ENCODE measurements at regions not wholly inside any gene's neighbourhood (a gene's known extent, or its start where the extent isn't known, plus 50 kb on each side); places are given as distances from the start of the nearest gene placed in this dataset.

DNA sequence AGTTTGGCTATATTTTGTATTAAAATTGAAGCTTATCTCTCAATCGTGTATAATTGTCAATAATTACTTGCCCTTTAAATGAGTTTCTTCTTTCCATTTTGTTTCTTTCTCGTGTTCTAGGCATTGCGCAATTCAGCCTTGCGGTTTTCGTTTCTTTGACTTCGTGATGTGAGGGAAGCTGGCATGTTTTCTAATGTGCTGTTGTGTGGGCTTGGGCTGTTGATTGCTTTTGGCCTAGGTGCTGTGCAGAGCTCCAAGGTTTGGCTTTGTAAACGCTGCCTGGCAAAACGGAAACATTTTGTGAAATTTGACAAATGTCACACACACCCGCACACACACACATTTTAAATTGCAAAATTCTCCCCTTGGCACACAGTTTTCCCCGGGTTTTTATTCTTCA is 242.6 kb upstream of the TCF4 start:
- DNase-seq, result no peak

DNA sequence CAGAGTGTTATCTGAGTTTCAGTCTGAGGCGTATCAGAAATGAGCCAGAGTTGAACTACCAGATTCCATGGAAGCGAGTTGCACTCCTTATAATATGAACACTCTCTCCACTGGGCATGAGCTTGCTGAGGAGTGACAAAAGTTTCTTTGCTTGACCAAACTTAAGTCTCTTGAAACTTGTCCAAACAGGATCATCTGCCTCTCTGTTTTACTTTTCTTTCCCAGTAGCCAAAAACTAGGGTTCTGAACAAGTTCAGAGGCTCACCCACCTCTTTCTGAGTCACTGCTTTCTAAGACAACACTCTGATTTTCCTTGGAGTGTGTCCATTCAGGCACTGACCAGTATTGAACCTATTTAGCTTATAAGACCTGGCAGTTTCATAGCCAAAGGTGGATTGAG is 233.2 kb upstream of the TCF4 start:
- no peak for DNase-seq

DNA sequence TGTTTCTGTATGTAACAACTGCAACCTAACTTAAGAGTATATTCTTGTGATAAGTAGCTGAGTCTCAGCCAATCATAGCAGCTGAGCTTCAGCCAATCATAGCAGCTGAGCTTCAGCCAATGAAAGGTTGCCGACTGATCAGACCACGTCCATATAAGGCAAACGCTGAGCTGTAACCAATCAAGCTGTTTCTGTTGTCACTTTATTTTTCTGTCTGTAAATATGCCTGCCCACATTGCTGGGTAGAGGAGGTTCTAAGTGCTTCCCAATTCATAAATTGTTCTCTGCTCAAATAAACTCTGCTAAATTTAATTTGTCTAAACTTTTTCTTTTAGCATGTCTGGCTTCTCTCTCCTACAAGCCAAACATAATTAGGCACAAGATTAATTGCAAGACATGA is 231.5 kb upstream of the TCF4 start:
- no peak for DNase-seq

DNA sequence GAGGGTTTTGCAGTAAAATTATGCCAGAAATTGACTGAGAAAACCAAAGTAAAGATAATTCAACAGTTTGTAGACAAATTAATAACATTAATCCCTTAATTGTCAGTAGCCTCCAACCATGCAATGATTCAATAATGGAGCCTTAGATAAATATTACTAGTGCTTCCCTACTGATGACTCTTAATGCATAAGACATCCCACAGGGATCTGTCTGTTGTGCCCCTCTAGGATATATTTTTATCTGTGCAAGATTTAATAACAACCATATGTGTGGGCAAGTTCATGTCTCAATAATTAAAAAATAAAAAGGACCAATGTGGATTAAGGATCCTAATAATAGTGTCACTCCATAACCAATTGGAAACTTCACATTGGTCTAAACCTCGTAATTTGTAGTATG is 230.3 kb upstream of the TCF4 start:
- DNase-seq, result no peak

DNA sequence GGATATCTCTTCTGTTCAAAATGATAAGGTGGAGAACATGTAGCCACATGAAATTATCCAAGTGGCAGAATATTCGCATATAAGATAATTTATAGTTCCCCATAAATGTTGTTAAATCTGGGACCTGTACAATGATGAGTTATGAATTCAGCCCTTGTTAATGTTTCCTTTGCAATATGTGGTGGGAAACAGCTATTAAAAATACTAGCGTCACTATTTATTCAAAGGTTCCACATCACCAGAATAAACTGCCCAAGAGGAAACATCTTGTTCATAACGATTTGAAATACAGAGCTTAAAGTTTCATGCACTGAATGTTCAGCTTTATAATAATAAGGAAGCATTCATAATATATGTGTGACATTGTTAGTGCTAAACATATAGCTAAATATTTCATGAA is 223.9 kb upstream of the TCF4 start:
- DNase-seq, result no peak

DNA sequence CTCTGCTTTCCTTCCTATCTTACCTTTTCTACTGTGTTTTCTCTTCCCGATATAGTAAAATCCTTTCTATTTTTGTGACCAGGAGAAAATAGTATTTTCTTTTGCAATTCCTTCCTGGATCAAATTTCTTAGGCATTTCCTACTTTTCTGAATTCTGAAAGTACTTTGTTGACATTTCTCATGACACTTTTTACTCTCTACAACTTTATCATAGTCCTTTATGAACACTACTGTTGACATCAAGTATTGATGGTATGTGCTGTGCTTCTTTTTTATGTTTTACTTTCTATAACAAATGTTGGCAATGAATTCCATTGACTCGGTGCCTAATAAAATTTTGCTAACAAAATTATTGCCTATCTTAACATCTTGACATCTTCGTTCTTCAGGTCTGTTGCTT is 217.7 kb upstream of the TCF4 start:
- no peak for DNase-seq

DNA sequence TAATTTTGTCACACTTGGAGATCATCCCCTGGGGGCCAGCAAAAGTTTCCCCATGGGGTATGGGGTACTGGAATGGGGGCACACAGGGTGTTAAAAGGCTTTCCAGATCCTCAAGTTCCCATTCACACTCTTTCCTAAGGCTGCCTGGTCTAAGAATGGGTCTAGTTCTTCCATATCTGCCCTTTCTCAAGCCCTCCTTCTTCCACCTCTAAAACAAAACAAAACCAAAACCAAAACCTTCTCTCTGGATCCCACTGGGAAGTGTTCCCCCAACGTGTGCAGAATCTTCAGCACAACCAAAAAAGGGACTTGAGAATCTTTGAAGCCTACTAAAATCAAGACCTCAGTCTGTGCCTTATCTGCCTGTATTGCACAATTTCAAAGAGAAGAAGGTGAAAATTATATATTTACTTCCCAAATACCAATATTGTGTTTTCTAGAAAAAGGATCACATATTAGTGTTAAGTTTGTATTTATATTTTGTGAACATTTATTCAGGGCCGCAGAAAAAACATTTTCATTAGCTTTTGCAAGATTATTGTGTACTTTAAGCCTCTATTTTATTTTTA is 207.2 kb upstream of the TCF4 start:
- DNase-seq, result no peak

DNA sequence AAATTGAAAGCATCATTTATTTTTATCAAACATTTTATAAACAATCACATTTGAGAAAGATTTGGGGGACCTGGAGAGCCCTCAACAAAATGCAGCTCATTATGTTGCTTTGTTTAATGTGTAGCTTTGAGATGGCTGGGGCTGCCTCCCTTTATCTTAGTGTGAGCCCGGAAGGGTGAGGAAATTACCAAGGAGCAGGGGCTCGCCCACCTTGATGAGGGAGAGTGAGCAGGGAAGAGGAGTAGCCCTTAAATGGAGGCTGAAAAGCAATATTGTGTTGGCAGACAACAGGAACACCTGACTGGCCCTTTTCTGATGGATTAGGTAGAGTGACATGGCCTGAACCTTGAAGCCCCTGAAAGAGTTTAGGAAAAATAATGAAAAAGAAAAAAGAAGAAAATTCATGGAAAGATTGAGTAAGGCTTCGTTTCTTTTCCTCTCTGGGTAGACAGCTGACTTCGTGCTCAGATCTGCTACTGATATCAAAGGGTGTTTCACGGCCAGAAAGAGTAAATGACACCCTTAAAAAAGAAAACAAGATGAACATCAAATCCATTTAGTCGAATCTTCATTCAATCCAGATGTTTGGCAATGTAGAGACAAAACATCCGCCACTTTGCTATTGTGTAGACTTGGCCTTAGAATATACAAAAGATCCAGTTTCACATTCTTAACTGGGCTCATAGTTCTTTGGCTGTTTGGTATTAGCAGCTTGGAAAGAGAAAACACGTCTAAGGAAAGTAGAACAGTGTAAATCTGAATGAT is 206.5 kb upstream of the TCF4 start:
- no peak for DNase-seq

DNA sequence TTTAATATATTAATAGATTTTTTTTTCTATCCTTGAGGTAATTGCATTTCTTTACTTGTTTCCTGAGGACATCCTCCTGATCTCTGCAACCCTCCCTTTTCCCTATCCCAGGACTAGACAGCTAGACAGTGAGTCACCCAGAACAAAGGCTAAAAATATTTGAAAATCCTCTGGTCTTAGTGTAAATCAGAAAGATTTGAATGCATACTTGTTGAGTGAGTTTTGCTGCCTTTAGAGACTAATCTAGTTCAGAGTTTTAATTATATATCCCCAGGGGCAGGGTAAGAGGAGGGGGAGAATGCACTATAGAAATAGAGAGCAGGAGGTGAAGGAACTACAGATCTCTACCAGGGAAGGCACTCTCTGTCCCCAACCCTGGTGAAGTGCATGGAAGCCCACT is 202.3 kb upstream of the TCF4 start:
- DNase-seq, result no peak

DNA sequence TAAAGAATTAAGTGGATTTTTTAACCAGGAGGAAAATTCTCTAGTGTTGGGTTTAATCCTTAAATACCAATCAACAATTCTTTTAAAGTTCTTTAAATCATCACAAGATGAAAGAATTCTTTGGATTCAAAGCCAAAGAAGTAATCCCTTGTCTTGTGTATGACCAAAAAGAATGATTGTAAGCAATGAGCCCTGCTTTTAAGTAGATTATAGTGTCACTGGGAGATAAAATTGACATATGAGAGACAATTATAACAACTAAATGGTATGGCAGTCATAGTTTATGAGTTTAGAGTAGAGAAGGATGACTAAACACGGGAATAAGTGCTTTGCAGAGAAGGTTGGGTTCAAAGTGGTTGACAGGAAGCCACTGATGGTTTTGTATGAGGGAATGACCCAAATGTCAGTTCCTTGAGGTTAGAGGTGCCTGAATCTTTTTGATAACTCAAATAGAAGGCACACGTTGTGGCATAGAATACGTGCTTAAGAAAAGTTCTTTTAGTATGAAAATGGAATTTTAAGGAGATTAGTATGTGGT is 199.6 kb upstream of the TCF4 start:
- DNase-seq, result no peak

DNA sequence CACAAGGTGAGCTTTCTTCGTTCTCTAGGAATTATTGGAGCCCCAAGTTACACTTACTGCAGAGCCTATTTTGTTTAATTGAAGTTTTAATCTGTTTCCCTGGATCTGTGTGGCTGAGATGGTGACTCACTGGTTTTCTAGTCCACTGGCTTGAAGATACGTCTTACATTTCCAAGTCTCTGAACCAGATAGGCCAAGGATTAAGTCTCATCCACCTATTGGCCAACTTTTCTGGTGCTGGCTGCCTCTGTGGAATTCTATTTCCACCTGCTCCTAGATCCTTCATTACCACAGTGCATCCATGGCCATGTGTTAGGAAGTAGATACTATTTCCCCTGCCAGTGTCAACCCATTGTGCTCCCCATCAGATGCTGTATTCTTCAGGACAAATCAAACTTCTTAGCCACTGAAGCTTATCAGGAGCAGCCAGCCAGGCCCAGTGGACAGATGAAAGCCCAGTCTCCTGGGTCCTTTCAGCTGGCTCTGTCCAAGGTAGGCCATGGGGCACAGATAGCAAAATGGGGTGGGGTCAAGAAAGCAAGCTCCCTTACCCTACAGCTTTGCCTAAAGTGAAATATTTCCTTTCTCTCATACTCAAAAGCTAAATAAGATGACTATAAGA is 198.8 kb upstream of the TCF4 start:
- DNase-seq, result no peak

DNA sequence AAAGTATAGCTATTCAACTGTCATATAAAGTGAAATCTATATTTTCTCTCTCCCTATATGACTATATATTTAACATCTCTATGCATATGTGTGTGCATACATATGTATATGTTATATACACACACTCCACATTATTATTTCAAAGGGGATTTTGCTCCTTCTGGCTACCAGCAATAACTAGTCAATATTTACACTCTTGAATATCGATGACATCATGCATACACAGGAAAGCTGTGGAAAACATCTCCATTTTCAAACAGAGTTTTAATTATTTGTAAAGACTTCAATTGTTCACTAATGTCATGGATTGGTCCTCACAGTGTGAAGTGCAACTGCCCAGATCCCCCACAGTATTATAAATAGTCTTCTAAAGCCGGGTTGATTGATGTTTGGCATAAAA is 195.9 kb upstream of the TCF4 start:
- no peak for DNase-seq

DNA sequence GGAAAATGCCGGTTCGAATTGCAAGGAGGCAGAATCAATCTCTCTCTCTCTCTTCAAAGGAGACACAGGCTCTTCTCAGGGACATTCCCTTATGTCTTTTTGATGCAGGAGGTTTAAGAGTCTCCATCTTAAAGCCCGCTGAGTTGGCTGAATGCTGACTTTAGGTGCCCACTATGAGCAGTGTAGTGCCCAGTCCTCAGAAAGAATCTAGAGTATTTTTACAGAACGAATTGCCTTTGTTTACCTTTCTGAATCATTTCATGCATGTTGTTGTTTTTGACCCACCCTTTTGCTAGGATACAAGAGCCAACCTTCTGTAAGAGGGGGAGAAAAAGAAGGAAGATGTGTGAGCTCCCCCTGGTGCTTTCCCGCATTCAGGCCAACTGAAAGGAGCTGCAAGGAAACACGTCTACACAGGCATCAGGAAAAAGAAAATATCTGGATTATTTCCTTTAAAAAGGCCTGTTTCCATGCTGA is 193.5 kb upstream of the TCF4 start:
- DNase-seq, result no peak

DNA sequence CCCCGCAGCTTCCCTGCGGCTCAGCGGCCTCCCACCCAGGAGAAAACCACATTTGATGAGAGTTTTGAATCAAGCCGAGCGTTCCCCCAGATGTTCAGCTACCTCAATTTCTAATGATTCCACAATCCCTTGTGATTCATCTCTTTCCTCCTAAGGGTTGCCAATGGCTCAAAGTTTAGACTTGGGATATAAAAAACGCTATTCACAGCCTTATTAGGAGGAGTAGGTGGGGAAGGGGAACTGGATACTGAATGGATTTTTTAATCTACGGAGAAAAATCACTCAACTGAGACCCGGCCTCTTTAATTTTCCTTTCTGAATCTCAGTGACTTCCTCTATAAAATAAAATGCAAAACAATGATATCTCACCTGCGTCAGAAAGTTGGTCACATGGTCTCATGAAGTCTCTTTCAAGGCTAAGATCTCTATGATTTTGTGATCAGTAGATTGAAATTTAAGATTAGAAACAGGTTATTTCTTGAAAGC is 192.6 kb upstream of the TCF4 start:
- no peak for DNase-seq

DNA sequence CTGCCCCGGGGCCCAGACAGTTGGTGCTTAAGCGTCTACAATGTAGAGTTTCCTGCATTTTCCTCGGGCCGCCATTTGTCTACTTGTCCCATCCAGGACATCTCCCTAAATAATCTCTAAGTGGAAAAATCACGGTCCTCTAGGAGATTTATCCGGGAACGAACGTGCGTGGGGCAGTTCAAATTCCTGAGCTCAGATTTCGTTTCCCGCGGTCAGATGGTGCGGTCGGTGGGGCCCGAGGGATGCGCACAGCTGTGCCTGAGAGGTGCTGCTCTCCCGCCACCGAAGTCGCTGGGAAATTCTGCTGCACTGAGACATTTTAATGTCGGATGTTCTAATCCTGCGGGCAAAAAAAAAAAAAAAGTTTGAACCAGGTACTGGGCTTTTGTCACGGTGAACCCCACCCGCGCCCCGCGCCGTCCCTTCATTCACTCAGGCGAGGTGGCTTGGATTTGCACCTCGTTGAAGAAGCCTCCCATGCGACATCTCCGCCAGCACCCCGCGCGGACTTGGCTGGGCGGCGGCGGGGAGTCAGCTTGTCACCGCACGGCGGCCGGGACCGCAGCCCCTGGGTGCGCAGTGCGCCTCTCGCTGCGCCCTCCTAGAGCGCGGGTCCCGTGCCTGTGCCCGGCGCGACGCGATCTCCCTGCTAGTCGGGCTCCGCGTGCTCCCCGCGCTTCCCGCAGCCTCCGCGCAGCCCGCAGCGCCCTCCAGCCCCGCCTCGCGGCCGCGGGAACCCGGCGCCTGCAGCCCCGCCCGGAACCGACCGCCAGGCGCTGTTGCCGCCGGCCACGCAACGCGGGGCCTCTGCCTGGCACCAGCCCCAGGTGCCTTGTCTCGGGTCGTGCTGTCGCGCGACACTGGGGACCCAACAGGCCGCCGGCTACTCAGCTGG is 191.9 kb upstream of the TCF4 start:
- peak; percentile 3 for DNase-seq

DNA sequence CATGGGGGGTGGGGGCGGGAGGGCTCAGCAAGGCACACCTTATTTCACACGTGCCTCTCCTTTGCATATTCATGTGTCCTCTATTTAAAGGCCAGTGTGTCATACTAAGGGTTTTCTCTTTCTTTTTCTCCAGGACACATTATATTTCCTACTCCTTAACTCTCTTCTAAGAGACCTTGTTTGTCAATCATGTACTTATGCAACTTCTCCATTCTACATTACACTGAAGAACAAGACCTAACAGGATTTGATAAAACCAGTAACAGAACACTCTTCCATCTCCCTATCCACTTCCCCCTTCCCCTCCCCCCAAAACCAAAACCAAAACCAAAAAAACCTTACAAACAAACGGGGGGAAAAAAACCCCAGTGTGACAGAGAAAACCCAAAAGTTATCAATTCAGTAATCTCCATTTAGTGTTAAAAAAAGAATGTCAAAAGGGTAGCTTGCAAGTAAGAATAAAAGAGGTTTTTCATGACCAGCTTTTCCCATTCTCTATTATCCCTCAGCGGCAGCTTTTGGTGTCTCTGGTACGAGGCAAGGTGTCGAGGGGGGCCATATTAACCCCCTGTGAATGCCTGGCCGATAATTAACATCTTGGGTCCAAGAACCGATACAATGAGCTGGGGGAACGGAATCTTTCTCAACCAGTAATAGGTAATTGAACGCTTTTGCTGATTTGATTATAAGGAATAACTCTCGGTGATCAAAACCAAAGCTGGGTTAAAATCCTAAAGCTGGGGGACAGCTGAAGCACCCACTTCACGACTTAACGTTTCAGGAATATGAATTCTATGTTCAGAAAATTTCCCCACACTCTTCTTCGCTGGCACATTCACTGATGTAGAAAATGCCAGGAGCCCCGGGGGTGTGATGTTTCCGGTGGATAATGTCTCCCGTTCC is 191.0 kb upstream of the TCF4 start:
- no peak for DNase-seq

DNA sequence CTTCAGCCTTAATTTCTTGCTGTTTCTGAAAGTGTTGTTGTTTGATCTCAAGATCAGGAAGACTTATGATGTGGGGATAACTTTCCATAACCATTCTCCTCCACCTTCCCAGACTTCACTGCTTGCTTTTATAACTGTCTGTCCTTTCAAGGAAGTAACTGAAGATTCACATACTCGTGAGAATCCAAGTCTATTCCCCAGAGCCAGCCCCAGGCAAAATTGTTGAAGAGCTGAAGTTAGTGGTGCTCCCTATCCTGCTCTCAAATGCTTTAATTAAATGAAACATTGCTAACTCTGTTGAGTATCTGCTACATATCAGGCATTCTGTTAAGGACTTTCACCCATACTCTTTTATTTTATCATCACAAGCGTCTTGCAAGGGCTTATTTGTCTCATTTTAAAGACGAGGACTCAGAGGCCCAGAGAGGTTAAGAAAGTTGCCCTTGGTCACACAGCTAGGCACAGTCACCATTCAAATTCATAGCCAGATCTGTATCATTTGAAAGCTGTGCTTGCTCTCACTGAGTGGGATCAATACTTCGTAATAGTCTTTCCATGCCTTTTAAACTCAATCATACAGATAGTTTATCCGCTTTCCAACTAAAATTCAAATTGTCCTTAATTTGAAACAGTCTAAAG is 189.8 kb upstream of the TCF4 start:
- DNase-seq, result no peak

DNA sequence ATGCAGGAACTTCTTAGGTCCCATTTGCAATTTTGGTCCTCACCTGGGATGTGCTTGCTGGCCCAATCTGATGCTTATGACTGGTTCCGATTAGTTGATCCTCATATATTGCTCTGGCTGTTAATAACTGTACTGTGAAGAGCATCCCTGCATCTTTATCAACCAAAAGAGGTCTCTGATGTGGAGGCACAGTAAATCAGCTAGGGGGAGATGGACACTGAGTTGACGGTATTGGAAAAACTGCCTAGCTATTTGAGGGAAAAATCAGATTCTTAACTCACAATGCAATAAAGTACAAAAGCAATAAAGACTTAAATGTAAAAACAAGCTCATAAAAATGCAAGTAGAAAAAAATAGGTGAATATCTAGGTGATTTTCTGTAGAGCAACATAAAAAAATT is 188.0 kb upstream of the TCF4 start:
- no peak for DNase-seq

DNA sequence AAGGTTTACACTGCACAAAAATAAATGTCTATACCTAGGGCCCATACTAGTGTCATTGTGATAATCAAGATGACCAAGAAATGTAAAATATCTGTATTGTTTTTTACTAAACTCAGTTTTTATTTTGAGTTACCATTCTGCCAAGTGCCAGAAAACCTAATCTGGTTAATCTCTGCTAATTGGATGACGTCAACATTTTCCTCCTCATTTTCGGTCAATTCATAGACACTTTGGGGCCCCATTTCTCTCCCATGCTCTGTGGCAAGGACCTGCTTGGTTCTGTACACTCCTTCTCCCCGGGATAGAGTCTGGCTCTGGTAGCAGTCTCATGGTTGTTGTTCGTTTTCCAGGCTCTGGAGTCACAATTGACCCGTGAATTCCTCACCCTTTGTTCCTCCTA is 186.5 kb upstream of the TCF4 start:
- DNase-seq, result no peak

DNA sequence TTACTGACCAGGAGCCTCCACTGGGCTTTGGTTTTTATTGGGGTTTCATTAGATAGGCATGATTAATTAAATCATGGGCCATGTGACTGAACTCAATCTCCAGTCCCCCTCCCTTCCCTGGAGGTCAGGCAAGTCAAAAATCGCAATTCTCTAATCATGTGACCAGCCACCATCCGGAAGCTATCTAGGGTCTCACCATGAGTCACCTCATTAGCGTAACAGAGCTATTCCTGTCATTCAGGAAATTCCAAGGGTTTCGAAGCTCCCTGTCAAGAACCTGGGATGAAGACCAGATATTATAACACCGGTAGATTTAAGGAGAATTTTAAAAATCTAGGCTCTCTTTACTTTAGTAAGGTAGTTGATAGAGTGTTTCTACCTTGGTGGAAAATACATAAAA is 180.3 kb upstream of the TCF4 start:
- no peak for DNase-seq

DNA sequence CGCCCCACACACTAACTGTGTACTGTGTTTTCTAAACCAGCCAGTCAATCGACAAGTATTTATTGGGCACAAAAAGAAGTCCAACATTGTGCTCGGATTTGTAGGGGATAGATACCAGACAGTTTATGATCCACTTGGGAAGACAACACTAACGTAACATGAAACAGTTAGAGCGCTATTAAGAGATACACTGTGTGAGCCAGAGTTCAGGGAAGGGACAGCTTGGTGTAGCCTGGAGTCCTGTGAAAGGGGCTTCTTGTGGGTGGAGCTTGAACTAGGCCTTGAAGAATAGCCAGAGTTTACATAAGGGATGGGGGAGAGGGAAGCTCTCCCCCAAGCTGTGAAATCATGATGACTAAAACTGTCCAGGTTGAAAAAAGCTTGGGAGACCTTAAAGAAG is 176.4 kb upstream of the TCF4 start:
- DNase-seq, result no peak
